Stimulated activated naive CD8-positive, alpha-beta T cell treated with anti-CD3 and anti-CD28 coated beads, Interleukin-15, Interleukin-2, amounts not matched to agents 100 ng/mL and 50 ng/mL, for 24 hours (primary cell): ENCODE measurements at regions not wholly inside any gene's neighbourhood (a gene's known extent, or its start where the extent isn't known, plus 50 kb on each side); places are given as distances from the start of the nearest gene placed in this dataset.

Experiments used
- H3K27ac Mint-ChIP-seq: one replicate; pipeline ENCODE4 v1.8.0; 2021; ENCODE audit warnings: mild to moderate bottlenecking, mixed read lengths
- H3K27me3 Mint-ChIP-seq: one replicate; pipeline ENCODE4 v1.8.0; 2021; ENCODE audit warnings: mixed read lengths
- H3K36me3 Mint-ChIP-seq: one replicate; pipeline ENCODE4 v1.8.0; 2021; ENCODE audit warnings: low read depth, mixed read lengths
- H3K4me1 Mint-ChIP-seq: one replicate; pipeline ENCODE4 v1.8.0; 2021; ENCODE audit warnings: low read depth, mixed read lengths
- H3K4me3 Mint-ChIP-seq: one replicate; pipeline ENCODE4 v1.8.0; 2021; ENCODE audit warnings: mild to moderate bottlenecking, mixed read lengths
- H3K9me3 Mint-ChIP-seq: one replicate; pipeline ENCODE4 v1.8.0; 2021; ENCODE audit warnings: mixed read lengths

- Mint-ChIP-seq H3K27ac (no peak overlapping the region), H3K4me3 (no peak overlapping the region), H3K4me1 (peaks cover 21% of the 10 kb centered on the region), H3K36me3 (no peaks in the 10 kb centered on the region), H3K9me3 (no peaks in the 10 kb centered on the region), H3K27me3 (no peaks in the 10 kb centered on the region)
Measured at GRCh38 chr2:62296832-62297623, 101.1 kb downstream of the B3GNT2 start.

GRCh38 chr2:62296034-62296831, 100.3 kb downstream of the B3GNT2 start:
- Mint-ChIP-seq H3K9me3 (no peaks in the 10 kb centered on the region), H3K4me3 (no peak overlapping the region), H3K4me1 (peaks cover 13% of the 10 kb centered on the region), H3K27ac (no peak overlapping the region), H3K36me3 (no peaks in the 10 kb centered on the region), H3K27me3 (no peaks in the 10 kb centered on the region)

- H3K4me3 Mint-ChIP-seq = no peak overlapping the region
- no peak overlapping the region for H3K27ac Mint-ChIP-seq
- H3K4me1 Mint-ChIP-seq = peaks cover 5% of the 10 kb centered on the region
- H3K27me3 Mint-ChIP-seq = no peaks in the 10 kb centered on the region
- H3K36me3 Mint-ChIP-seq = no peaks in the 10 kb centered on the region
- H3K9me3 Mint-ChIP-seq = no peaks in the 10 kb centered on the region
Measured at GRCh38 chr2:62293490-62294271, 97.8 kb downstream of the B3GNT2 start.

- Mint-ChIP-seq H3K4me3 (no peak overlapping the region), H3K27me3 (no peaks in the 10 kb centered on the region), H3K9me3 (no peaks in the 10 kb centered on the region), H3K4me1 (peaks cover 11% of the 10 kb centered on the region), H3K36me3 (no peaks in the 10 kb centered on the region), H3K27ac (peak overlapping the region; percentile 28)
Measured at GRCh38 chr2:62293151-62293489, 97.2 kb downstream of the B3GNT2 start.

GRCh38 chr2:62292190-62292589, 96.3 kb downstream of the B3GNT2 start:
- H3K36me3 Mint-ChIP-seq = no peaks in the 10 kb centered on the region
- H3K27ac Mint-ChIP-seq = no peak overlapping the region
- H3K27me3 Mint-ChIP-seq = no peaks in the 10 kb centered on the region
- H3K9me3 Mint-ChIP-seq = no peaks in the 10 kb centered on the region
- no peak overlapping the region for H3K4me3 Mint-ChIP-seq
- H3K4me1 Mint-ChIP-seq = peaks cover 17% of the 10 kb centered on the region

GRCh38 chr2:62291517-62292137, 95.7 kb downstream of the B3GNT2 start:
- Mint-ChIP-seq H3K4me3 (no peak overlapping the region), H3K36me3 (no peaks in the 10 kb centered on the region), H3K9me3 (no peaks in the 10 kb centered on the region), H3K27me3 (no peaks in the 10 kb centered on the region), H3K27ac (no peak overlapping the region), H3K4me1 (peaks cover 17% of the 10 kb centered on the region)

GRCh38 chr2:62291052-62291451, 95.1 kb downstream of the B3GNT2 start:
- Mint-ChIP-seq H3K36me3 (no peaks in the 10 kb centered on the region), H3K4me1 (peaks cover 14% of the 10 kb centered on the region), H3K4me3 (no peak overlapping the region), H3K27ac (no peak overlapping the region), H3K9me3 (peaks cover 2% of the 10 kb centered on the region), H3K27me3 (no peaks in the 10 kb centered on the region)

- H3K27ac Mint-ChIP-seq = peak overlapping the region; percentile 72
- H3K27me3 Mint-ChIP-seq = no peaks in the 10 kb centered on the region
- peaks cover 7% of the 10 kb centered on the region for H3K36me3 Mint-ChIP-seq
- H3K4me1 Mint-ChIP-seq = peaks cover 13% of the 10 kb centered on the region
- H3K9me3 Mint-ChIP-seq = peaks cover 4% of the 10 kb centered on the region
- H3K4me3 Mint-ChIP-seq = no peak overlapping the region
Measured at GRCh38 chr2:62287899-62288880, 92.3 kb downstream of the B3GNT2 start.

GRCh38 chr2:62287282-62287681, 91.4 kb downstream of the B3GNT2 start:
- no peak overlapping the region for H3K27ac Mint-ChIP-seq
- H3K27me3 Mint-ChIP-seq = no peaks in the 10 kb centered on the region
- H3K4me1 Mint-ChIP-seq = peaks cover 13% of the 10 kb centered on the region
- peaks cover 4% of the 10 kb centered on the region for H3K9me3 Mint-ChIP-seq
- no peak overlapping the region for H3K4me3 Mint-ChIP-seq
- H3K36me3 Mint-ChIP-seq = peaks cover 7% of the 10 kb centered on the region

- no peak overlapping the region for H3K4me3 Mint-ChIP-seq
- H3K9me3 Mint-ChIP-seq = peaks cover 4% of the 10 kb centered on the region
- no peaks in the 10 kb centered on the region for H3K27me3 Mint-ChIP-seq
- H3K4me1 Mint-ChIP-seq = peaks cover 13% of the 10 kb centered on the region
- no peak overlapping the region for H3K27ac Mint-ChIP-seq
- H3K36me3 Mint-ChIP-seq = peaks cover 7% of the 10 kb centered on the region
Measured at GRCh38 chr2:62286089-62286785, 90.3 kb downstream of the B3GNT2 start.

GRCh38 chr2:62284980-62285379, 89.1 kb downstream of the B3GNT2 start:
- H3K4me3 Mint-ChIP-seq = no peak overlapping the region
- H3K4me1 Mint-ChIP-seq = peaks cover 13% of the 10 kb centered on the region
- peaks cover 4% of the 10 kb centered on the region for H3K9me3 Mint-ChIP-seq
- H3K36me3 Mint-ChIP-seq = peaks cover 7% of the 10 kb centered on the region
- H3K27me3 Mint-ChIP-seq = no peaks in the 10 kb centered on the region
- H3K27ac Mint-ChIP-seq = no peak overlapping the region

GRCh38 chr2:62284471-62284870, 88.6 kb downstream of the B3GNT2 start:
- peaks cover 7% of the 10 kb centered on the region for H3K36me3 Mint-ChIP-seq
- no peak overlapping the region for H3K4me3 Mint-ChIP-seq
- H3K4me1 Mint-ChIP-seq = peaks cover 13% of the 10 kb centered on the region
- H3K27me3 Mint-ChIP-seq = no peaks in the 10 kb centered on the region
- no peak overlapping the region for H3K27ac Mint-ChIP-seq
- H3K9me3 Mint-ChIP-seq = peaks cover 4% of the 10 kb centered on the region

GRCh38 chr2:62283147-62283546, 87.2 kb downstream of the B3GNT2 start:
- Mint-ChIP-seq H3K4me3 (no peak overlapping the region), H3K27me3 (no peaks in the 10 kb centered on the region), H3K9me3 (peaks cover 13% of the 10 kb centered on the region), H3K36me3 (peaks cover 7% of the 10 kb centered on the region), H3K27ac (no peak overlapping the region), H3K4me1 (peaks cover 6% of the 10 kb centered on the region)
